Gastroesophageal sphincter (tissue), 3 donors: ENCODE measurements at regions not wholly inside any gene's neighbourhood (a gene's known extent, or its start where the extent isn't known, plus 50 kb on each side); places are given as distances from the start of the nearest gene placed in this dataset.

Source experiments
- EP300 ChIP-seq: sonication (generic); formaldehyde crosslinking; IDR thresholded peaks from one replicate; pipeline ENCODE4 v1.6.1; 2017; ENCODE audit warnings: antibody characterized with exemption, mild to moderate bottlenecking
- POLR2A ChIP-seq, 2 donors: fragments of 450-650 bp; IDR thresholded peaks; one replicate each; pipeline ENCODE4 v1.6.1; 2017; ENCODE audit warnings: antibody characterized with exemption in 2 of 2, mild to moderate bottlenecking in 2 of 2, moderate library complexity in 1 of 2
- POLR2AphosphoS5 ChIP-seq: sonication (generic); formaldehyde crosslinking; IDR thresholded peaks from one replicate; pipeline ENCODE4 v1.6.1; 2017; ENCODE audit warnings: antibody characterized with exemption
- TF ChIP-seq, protein P1 (sequence below), 4 experiments: fragments of 200-600 bp in 2 of 4; fragments of 450-650 bp in 2 of 4; sonication (generic) in 1 of 4; IDR thresholded peaks; one replicate each; pipeline ENCODE4 v1.5.1; 2017 to 2019; ENCODE audit warnings: antibody characterized with exemption in 4 of 4, mild to moderate bottlenecking in 2 of 4, moderate library complexity in 2 of 4

DNA sequence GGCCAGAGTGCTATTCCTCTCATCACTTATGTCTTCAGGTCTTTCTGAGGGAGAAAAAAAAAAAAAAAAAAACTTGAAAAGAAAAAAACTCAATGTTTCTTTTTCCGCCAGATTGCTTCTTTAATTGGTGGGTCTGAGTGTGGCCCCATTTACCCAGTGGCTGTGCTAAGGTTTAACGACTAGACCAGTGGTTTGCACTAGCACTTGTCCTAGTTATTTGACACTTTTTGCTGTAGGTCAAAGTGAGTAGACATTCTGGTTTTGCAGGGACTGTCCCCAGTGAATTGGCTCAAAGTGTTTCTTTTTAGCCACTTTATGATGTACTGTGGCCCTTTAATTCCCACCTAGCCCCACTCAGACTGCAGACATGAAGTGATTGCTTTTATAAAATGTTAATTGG lies 273.3 kb downstream of the PTEN start:
- TF ChIP-seq POLR2A (IDR thresholded peaks at IDR 0.05) (no peak), POLR2AphosphoS5 (no peak), EP300 (no peak)
- TF ChIP-seq, protein P1, sequence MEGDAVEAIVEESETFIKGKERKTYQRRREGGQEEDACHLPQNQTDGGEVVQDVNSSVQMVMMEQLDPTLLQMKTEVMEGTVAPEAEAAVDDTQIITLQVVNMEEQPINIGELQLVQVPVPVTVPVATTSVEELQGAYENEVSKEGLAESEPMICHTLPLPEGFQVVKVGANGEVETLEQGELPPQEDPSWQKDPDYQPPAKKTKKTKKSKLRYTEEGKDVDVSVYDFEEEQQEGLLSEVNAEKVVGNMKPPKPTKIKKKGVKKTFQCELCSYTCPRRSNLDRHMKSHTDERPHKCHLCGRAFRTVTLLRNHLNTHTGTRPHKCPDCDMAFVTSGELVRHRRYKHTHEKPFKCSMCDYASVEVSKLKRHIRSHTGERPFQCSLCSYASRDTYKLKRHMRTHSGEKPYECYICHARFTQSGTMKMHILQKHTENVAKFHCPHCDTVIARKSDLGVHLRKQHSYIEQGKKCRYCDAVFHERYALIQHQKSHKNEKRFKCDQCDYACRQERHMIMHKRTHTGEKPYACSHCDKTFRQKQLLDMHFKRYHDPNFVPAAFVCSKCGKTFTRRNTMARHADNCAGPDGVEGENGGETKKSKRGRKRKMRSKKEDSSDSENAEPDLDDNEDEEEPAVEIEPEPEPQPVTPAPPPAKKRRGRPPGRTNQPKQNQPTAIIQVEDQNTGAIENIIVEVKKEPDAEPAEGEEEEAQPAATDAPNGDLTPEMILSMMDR (IDR thresholded peaks at IDR 0.05) = no peak
